GM19438 (cell line): ENCODE measurements at regions not wholly inside any gene's neighbourhood (a gene's known extent, or its start where the extent isn't known, plus 50 kb on each side); places are given as distances from the start of the nearest gene placed in this dataset.

ENCODE experiments used
- ATAC-seq: cut with Tn5 transposase; IDR thresholded peaks from one replicate; pipeline ENCODE4 v1.9.1; 2021; ENCODE audit warnings: low read depth; ENCODE audit not compliant: unreplicated experiment

DNA sequence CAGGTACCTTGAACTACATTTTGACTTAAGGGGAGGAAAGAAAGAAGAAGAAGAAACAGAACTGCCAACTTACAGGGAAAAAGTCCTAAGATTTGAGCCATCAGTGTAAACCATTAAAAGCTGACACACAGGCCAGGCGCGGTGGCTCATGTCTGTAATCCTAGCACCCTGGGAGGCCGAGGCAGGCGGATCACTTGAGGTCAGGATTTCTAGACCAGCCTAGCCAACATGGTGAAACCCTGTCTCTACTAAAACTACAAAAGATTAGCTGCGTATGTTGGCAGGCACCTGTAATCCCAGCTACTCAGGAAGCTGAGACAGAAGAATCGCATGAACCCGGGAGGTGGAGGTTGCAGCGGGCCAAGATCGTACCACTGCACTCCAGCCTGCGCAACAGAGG is 389.7 kb upstream of the FAM241A start:
- no peak for ATAC-seq

DNA sequence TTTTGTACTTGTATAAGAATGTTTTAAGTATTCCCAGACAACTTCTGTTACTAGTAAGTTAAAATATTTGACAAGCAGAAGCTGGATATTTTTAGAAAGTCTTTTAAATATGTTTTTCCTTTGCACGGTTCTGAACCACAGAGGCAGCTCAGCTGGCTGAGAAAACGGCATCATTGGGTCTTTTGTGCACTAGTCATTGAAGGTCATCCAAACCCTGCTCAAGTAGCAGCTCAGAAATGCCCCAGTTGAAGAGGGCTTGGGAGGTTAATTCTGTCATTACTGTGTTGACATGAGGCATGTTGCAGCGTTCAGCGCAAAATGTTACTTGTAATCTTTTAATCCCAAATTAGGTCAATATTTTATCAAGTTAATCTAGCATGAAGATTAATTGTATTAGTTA is 383.7 kb upstream of the FAM241A start:
- ATAC-seq, result no peak

DNA sequence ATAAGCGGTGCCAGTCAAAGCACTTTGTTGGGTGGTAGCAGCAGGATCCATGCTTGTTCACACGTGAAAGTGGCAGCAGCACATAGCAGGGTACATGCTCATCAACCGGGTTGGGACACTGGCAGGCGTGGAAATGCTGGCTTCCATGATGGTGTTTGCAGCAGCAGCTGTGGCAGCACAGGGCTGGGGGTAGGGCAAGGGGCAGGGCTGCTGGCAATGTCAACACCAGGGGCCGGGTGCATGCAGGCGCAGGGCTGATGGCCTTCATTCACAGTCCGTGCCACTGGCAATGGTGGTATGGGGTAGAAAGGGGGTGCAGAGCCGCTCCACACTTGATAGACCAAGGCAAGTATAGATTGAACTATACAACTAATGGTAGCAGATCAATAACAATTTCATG is 374.7 kb upstream of the FAM241A start:
- no peak for ATAC-seq

DNA sequence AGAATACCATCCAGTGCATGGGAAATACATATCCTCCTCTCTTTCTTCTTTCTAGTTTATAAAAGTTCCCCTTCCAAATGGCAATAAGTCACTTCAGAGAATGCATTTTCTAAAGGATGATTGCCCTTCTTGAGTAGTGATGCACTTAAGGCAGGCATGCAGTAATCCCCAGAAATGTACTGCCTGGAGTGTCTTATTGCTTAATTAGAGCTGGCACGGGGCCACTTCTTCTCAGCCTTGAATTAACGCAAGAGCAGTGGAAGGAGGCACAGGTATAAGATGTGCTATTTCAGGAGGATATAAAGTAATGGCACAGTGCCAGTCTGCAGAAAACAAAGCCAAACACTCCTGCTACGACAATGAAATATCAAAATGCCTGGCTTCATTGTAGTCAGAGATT is 371.4 kb upstream of the FAM241A start:
- ATAC-seq, result no peak

DNA sequence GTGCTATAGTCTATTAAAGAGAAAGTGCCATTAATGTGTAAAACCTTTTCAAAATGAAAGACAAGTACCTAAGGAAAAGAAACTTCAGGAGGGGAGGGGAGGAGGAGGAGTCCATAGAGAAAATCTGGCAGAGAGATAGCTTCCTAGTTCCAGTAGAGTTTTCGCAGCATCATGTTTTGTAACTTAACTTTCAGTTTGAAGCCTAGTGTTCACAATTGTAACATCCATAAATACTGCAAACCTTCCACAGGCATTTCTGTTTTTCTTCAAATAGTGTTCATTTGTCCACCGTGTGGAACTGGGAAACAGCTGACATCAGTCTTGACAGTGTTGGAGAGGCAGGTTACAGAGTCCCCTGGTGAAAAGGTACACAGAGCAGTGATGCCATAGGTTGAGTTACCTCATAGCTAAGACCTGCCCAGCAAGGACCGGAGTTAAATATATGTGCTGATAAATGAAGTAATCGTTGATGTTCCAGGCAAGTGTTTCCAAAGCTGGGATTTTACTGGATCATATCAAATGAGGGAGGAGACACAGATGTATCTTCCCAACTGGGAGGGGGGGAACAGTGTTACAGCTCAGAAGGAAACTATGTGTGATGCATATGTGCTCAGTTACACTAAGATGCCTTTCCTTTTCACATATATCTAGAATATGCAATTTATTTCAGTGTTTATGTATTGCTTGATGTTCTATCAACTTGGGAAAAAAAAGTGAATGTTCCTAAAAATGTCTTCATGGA is 369.5 kb upstream of the FAM241A start:
- no peak for ATAC-seq

DNA sequence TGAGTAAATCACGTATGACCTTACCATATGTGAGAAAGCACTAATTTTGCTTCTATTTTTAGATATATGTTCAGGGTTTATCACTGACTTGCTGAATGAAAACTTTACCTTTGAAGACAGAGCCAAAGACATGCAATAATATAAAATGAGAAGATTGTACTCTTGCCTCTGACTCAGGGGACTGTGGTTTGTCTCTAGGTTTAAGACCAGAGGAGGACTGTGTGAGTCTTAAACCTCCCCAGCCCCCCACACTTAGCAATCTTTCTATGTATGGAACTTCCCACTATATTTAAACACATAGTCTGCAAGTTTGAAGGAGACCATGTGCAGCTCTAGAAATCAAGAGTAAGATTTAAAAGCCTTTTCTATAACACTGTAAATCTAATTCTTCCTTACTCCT is 368.7 kb upstream of the FAM241A start:
- ATAC-seq, result no peak

DNA sequence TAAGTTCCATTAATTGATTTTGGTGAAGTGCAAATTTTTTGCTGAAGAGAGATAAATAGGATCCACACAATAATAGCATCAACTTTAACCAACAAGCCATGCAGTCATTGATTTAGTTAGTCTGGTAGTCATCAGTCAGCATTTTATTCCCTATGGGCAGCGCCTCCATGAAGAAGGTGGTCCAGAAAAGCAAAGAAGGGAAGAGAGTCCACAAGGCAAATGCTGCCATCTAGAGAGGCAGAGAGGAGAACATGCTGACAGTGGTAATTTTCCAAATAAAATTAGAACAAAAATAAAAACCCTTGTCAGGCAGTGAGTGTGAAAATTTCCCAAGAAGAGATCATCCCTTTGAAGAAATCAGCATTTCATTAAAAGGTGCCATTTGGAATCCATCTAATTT is 366.7 kb upstream of the FAM241A start:
- ATAC-seq, result no peak

DNA sequence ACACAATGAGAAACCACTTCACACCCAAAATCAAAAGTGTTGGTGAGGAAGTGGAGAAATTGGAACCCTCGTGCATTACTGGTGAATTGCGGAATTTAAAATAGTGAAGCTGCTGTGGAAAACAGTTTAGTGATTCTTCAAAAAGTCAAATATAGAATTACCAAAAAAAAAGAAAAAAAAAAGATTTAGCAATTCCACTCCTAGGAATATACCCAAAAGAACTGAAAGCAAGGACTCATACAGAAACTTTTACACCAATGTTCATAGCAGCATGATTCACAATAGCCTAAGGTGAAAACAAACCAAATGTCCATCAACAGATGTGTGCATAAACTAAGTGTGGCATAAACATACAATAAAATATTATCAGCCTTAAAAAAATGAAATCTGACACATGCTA is 364.3 kb upstream of the FAM241A start:
- no peak for ATAC-seq

DNA sequence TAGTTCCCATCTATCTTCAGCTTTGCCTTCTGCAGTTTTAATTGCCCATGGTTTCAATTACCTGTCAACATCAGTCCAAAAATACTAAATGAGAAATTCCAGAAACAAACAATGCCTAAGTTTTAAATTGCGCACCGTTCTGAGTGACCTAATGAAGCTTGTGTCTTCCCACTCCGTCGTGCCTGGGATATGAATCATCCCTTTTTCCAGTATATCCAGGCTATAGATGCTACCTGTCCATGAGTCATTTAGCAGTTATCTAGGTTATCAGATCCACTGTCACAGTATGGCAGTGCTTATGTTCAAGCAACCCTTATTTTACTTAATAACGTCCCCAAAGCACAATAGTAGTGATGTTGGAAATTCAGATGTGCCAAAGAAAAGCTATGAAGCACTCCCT is 363.6 kb upstream of the FAM241A start:
- ATAC-seq, result no peak

DNA sequence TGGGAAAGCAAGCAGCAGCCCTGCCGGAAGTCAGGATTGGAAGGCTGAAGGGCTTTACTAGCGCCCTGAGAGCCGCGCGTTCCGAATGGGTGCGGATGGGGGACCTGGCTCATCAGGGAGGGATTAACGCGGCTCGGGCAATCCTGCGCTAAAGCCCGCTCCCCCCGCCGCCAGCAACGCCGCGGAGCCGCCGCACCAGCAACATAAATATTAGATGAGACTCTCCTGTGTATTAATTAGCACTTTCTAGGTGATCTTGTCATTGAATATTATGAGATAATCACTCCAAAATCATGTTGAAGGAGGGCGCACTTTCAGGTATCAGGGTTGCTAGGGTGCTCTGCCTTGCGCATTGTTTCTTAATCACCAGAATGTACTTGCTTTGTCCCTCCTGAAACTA is 357.2 kb upstream of the FAM241A start:
- no peak for ATAC-seq

DNA sequence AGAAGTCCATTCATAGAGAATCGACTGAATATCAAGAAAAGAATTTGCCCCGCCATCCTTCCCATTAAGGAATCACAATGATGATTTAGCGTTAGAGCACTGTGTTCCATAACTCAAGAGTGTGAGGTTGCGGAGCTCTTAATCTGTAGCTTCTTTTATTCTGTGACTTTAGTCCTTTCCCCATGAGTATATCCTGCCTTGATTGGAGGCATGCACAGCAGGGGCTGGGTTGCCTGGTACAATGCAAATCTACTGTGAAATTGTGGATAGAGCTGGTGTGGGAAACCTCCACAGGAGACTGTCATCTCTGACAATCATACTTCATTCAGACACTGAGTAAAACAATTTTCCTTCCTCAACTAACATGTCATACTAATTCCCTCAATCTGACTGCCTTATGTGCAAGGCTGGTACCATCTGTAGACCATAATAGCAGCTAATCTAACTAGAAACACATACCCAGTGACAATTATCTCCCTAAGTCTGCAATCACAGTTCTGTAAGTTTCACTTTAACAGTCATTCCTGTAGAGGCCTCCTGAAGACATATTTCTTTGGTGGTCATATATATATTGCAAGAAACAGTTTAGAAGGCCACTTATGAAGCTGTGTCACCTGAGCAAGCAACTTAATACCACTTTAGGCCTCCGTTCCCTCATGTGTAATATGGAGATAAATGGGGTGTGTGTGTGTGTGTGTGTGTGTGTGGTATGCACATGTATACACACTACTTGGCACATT is 355.2 kb upstream of the FAM241A start:
- no peak for ATAC-seq

DNA sequence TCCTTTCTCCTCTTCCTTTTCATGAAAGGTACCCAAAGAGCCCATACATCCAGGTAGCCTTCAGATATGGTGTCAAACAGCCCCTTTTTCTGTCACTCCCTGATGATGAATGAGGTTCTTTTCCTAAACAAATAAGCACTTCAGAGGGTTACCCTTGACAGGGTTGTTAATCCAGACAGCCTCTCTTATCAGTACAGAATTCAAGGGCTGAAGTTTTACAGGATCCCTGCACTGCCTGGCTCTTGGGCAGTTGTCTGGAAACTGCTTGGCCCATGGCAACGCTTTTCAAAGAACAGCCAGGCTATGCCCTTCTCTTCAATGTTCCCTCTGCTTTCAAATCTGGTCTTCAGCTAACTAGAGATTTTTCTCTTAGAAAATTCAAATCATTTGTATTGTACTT is 352.6 kb upstream of the FAM241A start:
- no peak for ATAC-seq

DNA sequence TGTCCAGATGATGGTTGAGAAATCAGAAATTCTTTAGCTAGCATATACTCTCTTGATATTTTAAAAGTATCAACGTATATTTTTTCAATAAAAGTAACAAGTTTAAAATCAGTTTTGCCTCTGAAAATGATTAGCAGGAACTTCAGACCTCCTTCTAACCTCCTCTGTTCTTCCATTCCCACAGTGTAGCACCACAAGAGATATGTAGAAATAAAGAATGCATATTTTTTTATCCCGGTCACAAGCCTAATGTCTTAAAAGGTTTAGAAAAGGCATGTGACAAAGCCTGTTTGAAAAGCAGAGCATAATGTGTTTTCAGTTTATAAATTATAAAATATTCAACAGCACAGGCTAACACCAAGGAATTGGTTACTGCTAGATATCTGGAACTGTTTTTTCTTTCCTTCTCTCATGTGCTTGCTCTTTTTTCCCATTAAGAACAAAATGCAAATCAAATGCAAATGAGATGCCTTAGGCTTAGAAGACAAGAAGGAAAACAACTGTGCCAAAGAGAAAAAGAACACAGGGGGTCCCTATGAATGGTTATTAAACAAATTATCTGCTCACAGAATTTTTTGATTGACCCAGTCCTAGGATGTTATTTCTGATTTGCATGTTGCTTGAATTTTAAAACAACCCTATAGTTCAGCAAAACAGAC is 351.7 kb upstream of the FAM241A start:
- no peak for ATAC-seq

DNA sequence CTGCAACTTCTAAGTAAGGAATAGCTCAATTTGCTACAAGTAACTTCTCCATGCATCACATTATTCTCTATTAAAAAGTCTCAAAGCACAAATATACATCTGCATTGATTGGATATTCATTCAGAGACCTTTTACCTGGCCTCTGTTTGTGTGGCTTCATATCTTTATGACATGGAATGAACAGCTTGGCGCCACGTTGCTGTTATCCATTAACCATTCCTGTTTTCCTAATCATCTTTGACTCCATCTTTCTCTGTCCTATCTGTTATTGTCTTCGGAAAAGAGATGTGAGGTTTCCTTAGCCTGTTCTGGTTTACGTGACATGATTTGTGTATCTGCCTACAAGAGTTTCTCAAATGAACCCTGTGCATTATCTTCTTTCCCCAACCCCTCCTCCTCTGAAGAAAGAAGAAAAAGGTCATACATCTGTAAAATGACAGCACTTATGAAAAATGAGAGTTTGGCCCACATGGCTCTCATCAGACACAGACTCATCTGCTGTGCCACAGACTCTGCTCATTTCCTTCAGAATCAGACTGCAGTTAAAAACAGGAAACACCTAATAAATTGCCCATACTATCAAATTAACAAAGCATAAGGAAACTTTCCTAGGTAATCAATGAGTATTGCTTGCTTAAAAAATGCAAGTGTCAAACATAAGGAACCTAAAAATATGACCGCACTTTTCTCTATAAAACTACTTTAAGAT is 347.6 kb upstream of the FAM241A start:
- ATAC-seq, result no peak

DNA sequence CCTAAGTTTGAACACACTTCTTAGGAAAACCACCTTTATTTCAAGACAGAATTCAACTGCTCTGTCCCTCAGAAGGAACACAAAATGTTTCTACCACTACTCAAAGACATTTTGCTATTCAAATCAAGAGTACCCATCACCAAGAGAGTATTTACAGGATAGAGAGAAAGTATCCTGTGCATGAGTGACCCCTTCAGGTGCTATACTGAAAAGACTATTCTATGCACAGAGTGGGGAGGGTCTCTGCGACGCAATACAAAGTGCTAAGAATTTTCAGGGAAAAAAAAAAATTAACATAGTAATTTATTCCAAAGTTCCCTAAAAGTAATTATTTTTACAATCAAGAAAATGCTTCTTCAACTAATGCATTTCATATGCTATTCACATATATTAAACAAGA is 346.4 kb upstream of the FAM241A start:
- ATAC-seq, result no peak

DNA sequence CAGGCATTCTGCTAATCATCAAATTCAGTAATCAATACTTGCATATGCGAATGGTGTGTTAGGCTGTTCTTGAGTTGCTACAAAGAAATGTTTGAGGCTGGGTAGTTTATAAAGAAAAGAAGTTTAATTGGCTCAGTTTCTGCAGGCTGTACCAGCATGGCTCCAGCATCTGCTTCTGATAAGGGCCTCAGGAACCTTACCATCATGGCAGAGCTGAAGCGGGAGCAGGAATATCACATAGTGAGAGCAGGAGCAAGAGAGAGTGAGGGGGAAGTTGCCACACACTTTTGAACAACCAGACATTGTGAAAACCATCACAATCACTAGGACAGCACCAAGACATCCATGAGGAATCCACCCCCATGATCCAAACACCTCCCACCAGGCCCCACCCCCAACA is 344.7 kb upstream of the FAM241A start:
- no peak for ATAC-seq

DNA sequence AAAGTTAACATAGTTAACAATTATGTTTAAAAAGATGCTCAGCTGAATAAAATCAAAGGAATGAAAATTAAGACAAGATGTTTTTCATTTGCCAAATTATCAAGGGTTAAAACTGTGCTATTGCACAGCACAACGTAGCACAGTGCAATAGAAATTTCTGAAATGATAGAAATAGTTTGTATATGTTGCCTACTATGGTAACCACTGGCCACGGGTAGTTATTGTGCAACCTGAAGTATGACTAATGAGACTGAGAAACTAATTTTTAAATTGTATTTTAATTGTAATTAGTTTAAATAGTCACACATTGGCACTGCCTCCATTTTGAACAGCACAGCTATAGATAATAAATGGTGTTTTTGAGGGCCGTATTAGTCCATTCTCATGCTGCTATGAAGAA is 343.1 kb upstream of the FAM241A start:
- ATAC-seq, result no peak

DNA sequence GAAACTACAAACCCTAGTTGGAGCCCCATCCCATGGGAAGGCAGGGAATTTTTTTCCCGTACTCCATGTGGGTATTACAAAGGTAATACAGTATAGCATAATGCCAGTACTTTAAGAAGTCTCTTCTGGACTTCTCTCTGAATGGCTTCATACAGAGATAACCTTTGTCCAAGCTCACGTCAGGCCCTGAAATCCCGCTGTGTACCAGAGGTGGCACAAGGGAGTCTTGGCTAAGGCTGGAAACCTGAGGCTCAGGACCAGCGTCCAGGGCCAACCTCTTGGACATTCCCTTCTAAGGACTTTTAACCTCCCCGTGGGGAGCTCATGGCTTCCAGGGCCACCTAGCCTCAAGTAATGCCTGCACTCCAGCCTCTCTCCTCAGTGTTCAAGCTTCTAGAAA is 338.9 kb upstream of the FAM241A start:
- ATAC-seq, result no peak

DNA sequence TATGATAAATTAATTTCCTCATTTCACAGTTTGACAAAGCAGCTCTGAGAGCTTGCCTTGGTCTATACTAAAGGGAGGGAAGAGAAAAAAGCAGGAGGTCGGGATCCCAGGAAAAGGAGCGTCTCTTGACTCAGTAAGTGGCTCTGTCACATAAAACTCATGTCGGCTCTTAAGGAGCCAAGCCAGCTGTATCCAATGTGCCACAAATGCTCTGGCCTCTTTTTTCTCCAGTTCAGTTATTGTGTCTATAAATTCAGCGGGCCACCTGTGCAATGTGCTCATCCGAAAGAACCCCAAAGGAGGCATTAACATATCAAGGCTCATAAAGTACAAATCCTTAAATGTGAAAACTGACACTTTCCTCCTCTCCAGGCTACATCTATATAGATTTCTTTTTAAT is 337.7 kb upstream of the FAM241A start:
- ATAC-seq, result no peak

DNA sequence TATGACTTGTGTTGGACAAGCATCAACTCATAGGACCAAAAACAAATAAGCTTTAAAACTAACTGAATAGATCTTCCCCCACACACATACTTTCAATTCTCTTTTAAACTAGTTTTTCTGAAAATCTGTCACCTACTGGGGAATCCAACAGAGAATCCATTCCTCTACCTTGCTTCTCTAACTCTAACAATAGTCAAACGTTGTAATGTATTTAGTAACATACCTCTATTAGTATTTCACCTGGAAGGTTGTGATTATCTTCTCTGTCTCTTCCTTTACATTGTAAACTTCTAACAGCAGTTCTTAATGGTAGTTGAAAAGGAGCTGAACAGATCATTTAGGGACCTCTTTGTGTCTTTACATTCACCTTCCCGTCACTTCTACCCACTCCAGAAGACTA is 337.1 kb upstream of the FAM241A start:
- no peak for ATAC-seq

DNA sequence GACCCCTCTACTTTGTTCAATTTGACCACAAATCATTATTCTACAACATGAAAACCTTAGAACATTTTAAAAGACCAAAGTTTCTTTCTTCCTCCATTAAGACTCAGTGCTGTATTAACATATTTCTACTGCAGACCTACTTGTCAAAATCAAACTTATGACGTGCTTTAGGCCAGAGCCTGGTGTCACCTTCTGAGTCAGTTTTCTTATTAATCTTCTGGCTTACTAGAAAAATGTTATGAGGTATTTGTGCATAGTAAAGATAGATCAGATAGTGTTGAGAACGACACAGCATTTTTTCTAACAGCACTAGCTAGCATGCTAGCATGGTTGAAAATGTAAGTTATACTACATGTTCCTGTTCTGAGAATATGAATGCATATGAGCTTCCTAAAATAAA is 333.6 kb upstream of the FAM241A start:
- ATAC-seq, result no peak
